ENCODE measurements at regions not wholly inside any gene's neighbourhood (a gene's known extent, or its start where the extent isn't known, plus 50 kb on each side); places are given as distances from the start of the nearest gene placed in this dataset.

DNA sequence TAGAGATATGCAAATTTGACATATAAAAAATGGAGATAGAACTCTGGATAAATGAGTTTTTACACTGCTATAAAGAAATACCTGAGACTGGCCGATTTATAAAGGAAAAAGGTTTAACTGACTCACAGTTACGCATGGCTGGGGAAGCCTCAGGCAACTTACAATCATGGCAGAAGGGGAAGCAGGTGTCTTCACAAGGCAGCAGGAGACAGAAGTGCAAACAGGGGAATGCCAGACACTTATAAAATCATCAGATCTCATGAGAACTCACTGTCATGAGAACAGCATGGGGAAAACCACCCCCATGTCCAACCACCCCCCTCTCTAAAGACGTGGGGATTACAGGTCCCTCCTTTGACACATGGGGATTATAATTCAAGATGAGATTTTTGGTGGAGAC is 1540.2 kb upstream of the SLC39A10 start:
- TF ChIP-seq, protein P1, sequence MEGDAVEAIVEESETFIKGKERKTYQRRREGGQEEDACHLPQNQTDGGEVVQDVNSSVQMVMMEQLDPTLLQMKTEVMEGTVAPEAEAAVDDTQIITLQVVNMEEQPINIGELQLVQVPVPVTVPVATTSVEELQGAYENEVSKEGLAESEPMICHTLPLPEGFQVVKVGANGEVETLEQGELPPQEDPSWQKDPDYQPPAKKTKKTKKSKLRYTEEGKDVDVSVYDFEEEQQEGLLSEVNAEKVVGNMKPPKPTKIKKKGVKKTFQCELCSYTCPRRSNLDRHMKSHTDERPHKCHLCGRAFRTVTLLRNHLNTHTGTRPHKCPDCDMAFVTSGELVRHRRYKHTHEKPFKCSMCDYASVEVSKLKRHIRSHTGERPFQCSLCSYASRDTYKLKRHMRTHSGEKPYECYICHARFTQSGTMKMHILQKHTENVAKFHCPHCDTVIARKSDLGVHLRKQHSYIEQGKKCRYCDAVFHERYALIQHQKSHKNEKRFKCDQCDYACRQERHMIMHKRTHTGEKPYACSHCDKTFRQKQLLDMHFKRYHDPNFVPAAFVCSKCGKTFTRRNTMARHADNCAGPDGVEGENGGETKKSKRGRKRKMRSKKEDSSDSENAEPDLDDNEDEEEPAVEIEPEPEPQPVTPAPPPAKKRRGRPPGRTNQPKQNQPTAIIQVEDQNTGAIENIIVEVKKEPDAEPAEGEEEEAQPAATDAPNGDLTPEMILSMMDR (IDR thresholded peaks at IDR 0.05): no peak
- TF ChIP-seq CREB1 (CRISPR knock-in tag; IDR thresholded peaks at IDR 0.05) (no peak), ESRRA (CRISPR knock-in tag; IDR thresholded peaks at IDR 0.05; ENCODE audit: borderline replicate concordance) (no peak), JAZF1 (CRISPR knock-in tag; IDR thresholded peaks at IDR 0.05) (no peak), TP53 (CRISPR knock-in tag; IDR thresholded peaks at IDR 0.05) (no peak), ZNF423 (CRISPR knock-in tag; IDR thresholded peaks at IDR 0.05) (no peak), TEAD4 (CRISPR knock-in tag; IDR thresholded peaks at IDR 0.05) (no peak), NR2C2 (CRISPR knock-in tag; IDR thresholded peaks at IDR 0.05) (no peak), TCF7 (CRISPR knock-in tag; IDR thresholded peaks at IDR 0.05; ENCODE audit: low read depth) (no peak), ZNF138 (CRISPR knock-in tag; conservative IDR thresholded peaks at IDR 0.05) (no peak), CREM (CRISPR knock-in tag; IDR thresholded peaks at IDR 0.05) (no peak)
- TF ChIP-seq, protein P2, sequence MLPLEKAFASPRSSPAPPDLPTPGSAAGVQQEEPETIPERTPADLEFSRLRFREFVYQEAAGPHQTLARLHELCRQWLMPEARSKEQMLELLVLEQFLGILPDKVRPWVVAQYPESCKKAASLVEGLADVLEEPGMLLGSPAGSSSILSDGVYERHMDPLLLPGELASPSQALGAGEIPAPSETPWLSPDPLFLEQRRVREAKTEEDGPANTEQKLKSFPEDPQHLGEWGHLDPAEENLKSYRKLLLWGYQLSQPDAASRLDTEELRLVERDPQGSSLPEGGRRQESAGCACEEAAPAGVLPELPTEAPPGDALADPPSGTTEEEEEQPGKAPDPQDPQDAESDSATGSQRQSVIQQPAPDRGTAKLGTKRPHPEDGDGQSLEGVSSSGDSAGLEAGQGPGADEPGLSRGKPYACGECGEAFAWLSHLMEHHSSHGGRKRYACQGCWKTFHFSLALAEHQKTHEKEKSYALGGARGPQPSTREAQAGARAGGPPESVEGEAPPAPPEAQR (CRISPR knock-in tag; IDR thresholded peaks at IDR 0.05): no peak
- TF ChIP-seq, protein P3, sequence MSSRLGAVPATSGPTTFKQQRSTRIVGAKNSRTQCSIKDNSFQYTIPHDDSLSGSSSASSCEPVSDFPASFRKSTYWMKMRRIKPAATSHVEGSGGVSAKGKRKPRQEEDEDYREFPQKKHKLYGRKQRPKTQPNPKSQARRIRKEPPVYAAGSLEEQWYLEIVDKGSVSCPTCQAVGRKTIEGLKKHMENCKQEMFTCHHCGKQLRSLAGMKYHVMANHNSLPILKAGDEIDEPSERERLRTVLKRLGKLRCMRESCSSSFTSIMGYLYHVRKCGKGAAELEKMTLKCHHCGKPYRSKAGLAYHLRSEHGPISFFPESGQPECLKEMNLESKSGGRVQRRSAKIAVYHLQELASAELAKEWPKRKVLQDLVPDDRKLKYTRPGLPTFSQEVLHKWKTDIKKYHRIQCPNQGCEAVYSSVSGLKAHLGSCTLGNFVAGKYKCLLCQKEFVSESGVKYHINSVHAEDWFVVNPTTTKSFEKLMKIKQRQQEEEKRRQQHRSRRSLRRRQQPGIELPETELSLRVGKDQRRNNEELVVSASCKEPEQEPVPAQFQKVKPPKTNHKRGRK (CRISPR knock-in tag; IDR thresholded peaks at IDR 0.05; ENCODE audit: borderline replicate concordance): no peak
- TF ChIP-seq, protein P4, sequence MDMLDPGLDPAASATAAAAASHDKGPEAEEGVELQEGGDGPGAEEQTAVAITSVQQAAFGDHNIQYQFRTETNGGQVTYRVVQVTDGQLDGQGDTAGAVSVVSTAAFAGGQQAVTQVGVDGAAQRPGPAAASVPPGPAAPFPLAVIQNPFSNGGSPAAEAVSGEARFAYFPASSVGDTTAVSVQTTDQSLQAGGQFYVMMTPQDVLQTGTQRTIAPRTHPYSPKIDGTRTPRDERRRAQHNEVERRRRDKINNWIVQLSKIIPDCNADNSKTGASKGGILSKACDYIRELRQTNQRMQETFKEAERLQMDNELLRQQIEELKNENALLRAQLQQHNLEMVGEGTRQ (CRISPR knock-in tag; IDR thresholded peaks at IDR 0.05): no peak

Data from WTC11 (cell line).